ENCODE measurements at regions not wholly inside any gene's neighbourhood (a gene's known extent, or its start where the extent isn't known, plus 50 kb on each side); places are given as distances from the start of the nearest gene placed in this dataset.

GRCh38 chr6:169963581-169964297 lies 212.3 kb downstream of the ERMARD start:
- H3K79me2 ChIP-seq (ENCODE audit: control insufficient read depth, insufficient read depth, low read length, unreplicated experiment) = no peaks in the 10 kb centered on the region
- H2AFZ ChIP-seq (ENCODE audit: low read length, unreplicated experiment) = no peak overlapping the region
- no peaks in the 10 kb centered on the region for H3K27me3 ChIP-seq (ENCODE audit: insufficient read depth, low read length)
- no peaks in the 10 kb centered on the region for H3K4me1 ChIP-seq (ENCODE audit: control insufficient read depth, insufficient read depth, low read length, unreplicated experiment)
- no peak overlapping the region for H3K27ac ChIP-seq (ENCODE audit: low read depth, low read length)
- no peaks in the 10 kb centered on the region for H3K36me3 ChIP-seq (ENCODE audit: insufficient read depth, low read length)
- H3K4me3 ChIP-seq (ENCODE audit: low read depth, low read length) = no peak overlapping the region

GRCh38 chr6:169962604-169963469 lies 211.4 kb downstream of the ERMARD start:
- Histone ChIP-seq H3K27me3 (ENCODE audit: insufficient read depth, low read length) (no peaks in the 10 kb centered on the region), H3K36me3 (ENCODE audit: insufficient read depth, low read length) (no peaks in the 10 kb centered on the region), H3K4me1 (ENCODE audit: control insufficient read depth, insufficient read depth, low read length, unreplicated experiment) (no peaks in the 10 kb centered on the region), H3K79me2 (ENCODE audit: control insufficient read depth, insufficient read depth, low read length, unreplicated experiment) (no peaks in the 10 kb centered on the region), H3K4me3 (ENCODE audit: low read depth, low read length) (no peak overlapping the region), H3K27ac (ENCODE audit: low read depth, low read length) (no peak overlapping the region), H2AFZ (ENCODE audit: low read length, unreplicated experiment) (no peak overlapping the region)

GRCh38 chr6:169961772-169962561 lies 210.5 kb downstream of the ERMARD start:
- Histone ChIP-seq H3K4me1 (ENCODE audit: control insufficient read depth, insufficient read depth, low read length, unreplicated experiment) (no peaks in the 10 kb centered on the region), H3K27me3 (ENCODE audit: insufficient read depth, low read length) (no peaks in the 10 kb centered on the region), H2AFZ (ENCODE audit: low read length, unreplicated experiment) (no peak overlapping the region), H3K79me2 (ENCODE audit: control insufficient read depth, insufficient read depth, low read length, unreplicated experiment) (no peaks in the 10 kb centered on the region), H3K36me3 (ENCODE audit: insufficient read depth, low read length) (no peaks in the 10 kb centered on the region), H3K27ac (ENCODE audit: low read depth, low read length) (no peak overlapping the region), H3K4me3 (ENCODE audit: low read depth, low read length) (no peak overlapping the region)

GRCh38 chr6:169960886-169961611 lies 209.6 kb downstream of the ERMARD start:
- no peaks in the 10 kb centered on the region for H3K36me3 ChIP-seq (ENCODE audit: insufficient read depth, low read length)
- H3K4me1 ChIP-seq (ENCODE audit: control insufficient read depth, insufficient read depth, low read length, unreplicated experiment) = no peaks in the 10 kb centered on the region
- no peak overlapping the region for H3K4me3 ChIP-seq (ENCODE audit: low read depth, low read length)
- no peak overlapping the region for H3K27ac ChIP-seq (ENCODE audit: low read depth, low read length)
- H3K79me2 ChIP-seq (ENCODE audit: control insufficient read depth, insufficient read depth, low read length, unreplicated experiment) = no peaks in the 10 kb centered on the region
- H3K27me3 ChIP-seq (ENCODE audit: insufficient read depth, low read length) = no peaks in the 10 kb centered on the region
- no peak overlapping the region for H2AFZ ChIP-seq (ENCODE audit: low read length, unreplicated experiment)

- Histone ChIP-seq H3K27ac (ENCODE audit: low read depth, low read length) (no peak overlapping the region), H3K79me2 (ENCODE audit: control insufficient read depth, insufficient read depth, low read length, unreplicated experiment) (no peaks in the 10 kb centered on the region), H3K4me1 (ENCODE audit: control insufficient read depth, insufficient read depth, low read length, unreplicated experiment) (no peaks in the 10 kb centered on the region), H3K36me3 (ENCODE audit: insufficient read depth, low read length) (no peaks in the 10 kb centered on the region), H3K4me3 (ENCODE audit: low read depth, low read length) (no peak overlapping the region), H2AFZ (ENCODE audit: low read length, unreplicated experiment) (no peak overlapping the region), H3K27me3 (ENCODE audit: insufficient read depth, low read length) (no peaks in the 10 kb centered on the region)
Measured at GRCh38 chr6:169960521-169960885, 209.1 kb downstream of the ERMARD start.

GRCh38 chr6:169960003-169960344 lies 208.6 kb downstream of the ERMARD start:
- no peak overlapping the region for H3K27ac ChIP-seq (ENCODE audit: low read depth, low read length)
- H3K79me2 ChIP-seq (ENCODE audit: control insufficient read depth, insufficient read depth, low read length, unreplicated experiment) = no peaks in the 10 kb centered on the region
- no peak overlapping the region for H3K4me3 ChIP-seq (ENCODE audit: low read depth, low read length)
- no peak overlapping the region for H2AFZ ChIP-seq (ENCODE audit: low read length, unreplicated experiment)
- no peaks in the 10 kb centered on the region for H3K4me1 ChIP-seq (ENCODE audit: control insufficient read depth, insufficient read depth, low read length, unreplicated experiment)
- H3K27me3 ChIP-seq (ENCODE audit: insufficient read depth, low read length) = no peaks in the 10 kb centered on the region
- no peaks in the 10 kb centered on the region for H3K36me3 ChIP-seq (ENCODE audit: insufficient read depth, low read length)

- H3K27me3 ChIP-seq (ENCODE audit: insufficient read depth, low read length) = no peaks in the 10 kb centered on the region
- no peaks in the 10 kb centered on the region for H3K79me2 ChIP-seq (ENCODE audit: control insufficient read depth, insufficient read depth, low read length, unreplicated experiment)
- no peaks in the 10 kb centered on the region for H3K36me3 ChIP-seq (ENCODE audit: insufficient read depth, low read length)
- no peak overlapping the region for H3K27ac ChIP-seq (ENCODE audit: low read depth, low read length)
- H3K4me1 ChIP-seq (ENCODE audit: control insufficient read depth, insufficient read depth, low read length, unreplicated experiment) = no peaks in the 10 kb centered on the region
- no peak overlapping the region for H3K4me3 ChIP-seq (ENCODE audit: low read depth, low read length)
- no peak overlapping the region for H2AFZ ChIP-seq (ENCODE audit: low read length, unreplicated experiment)
Measured at GRCh38 chr6:169959136-169960002, 207.9 kb downstream of the ERMARD start.

GRCh38 chr6:169958510-169958909 lies 207.1 kb downstream of the ERMARD start:
- H3K36me3 ChIP-seq (ENCODE audit: insufficient read depth, low read length) = no peaks in the 10 kb centered on the region
- H3K4me3 ChIP-seq (ENCODE audit: low read depth, low read length) = no peak overlapping the region
- no peak overlapping the region for H2AFZ ChIP-seq (ENCODE audit: low read length, unreplicated experiment)
- no peak overlapping the region for H3K27ac ChIP-seq (ENCODE audit: low read depth, low read length)
- no peaks in the 10 kb centered on the region for H3K79me2 ChIP-seq (ENCODE audit: control insufficient read depth, insufficient read depth, low read length, unreplicated experiment)
- no peaks in the 10 kb centered on the region for H3K27me3 ChIP-seq (ENCODE audit: insufficient read depth, low read length)
- H3K4me1 ChIP-seq (ENCODE audit: control insufficient read depth, insufficient read depth, low read length, unreplicated experiment) = no peaks in the 10 kb centered on the region

- H3K4me3 ChIP-seq (ENCODE audit: low read depth, low read length) = no peak overlapping the region
- no peaks in the 10 kb centered on the region for H3K4me1 ChIP-seq (ENCODE audit: control insufficient read depth, insufficient read depth, low read length, unreplicated experiment)
- no peak overlapping the region for H2AFZ ChIP-seq (ENCODE audit: low read length, unreplicated experiment)
- H3K79me2 ChIP-seq (ENCODE audit: control insufficient read depth, insufficient read depth, low read length, unreplicated experiment) = no peaks in the 10 kb centered on the region
- no peaks in the 10 kb centered on the region for H3K36me3 ChIP-seq (ENCODE audit: insufficient read depth, low read length)
- H3K27me3 ChIP-seq (ENCODE audit: insufficient read depth, low read length) = no peaks in the 10 kb centered on the region
- no peak overlapping the region for H3K27ac ChIP-seq (ENCODE audit: low read depth, low read length)
Measured at GRCh38 chr6:169957351-169957963, 206.0 kb downstream of the ERMARD start.
